Nephron (organoid): ENCODE measurements at regions not wholly inside any gene's neighbourhood (a gene's known extent, or its start where the extent isn't known, plus 50 kb on each side); places are given as distances from the start of the nearest gene placed in this dataset.
A peak's percentile ranks its signal among the peaks of the same experiment; 100 is the strongest.

ENCODE experiments used
- H3K27ac Mint-ChIP-seq, 3 experiments: 2 replicates each; pipeline ENCODE4 v1.8.0; 2020; ENCODE audit warnings: mixed read lengths in 3 of 3, mild to moderate bottlenecking in 2 of 3, moderate library complexity in 1 of 3
- H3K27me3 Mint-ChIP-seq: 2 replicates; pipeline ENCODE4 v1.8.0; 2021; ENCODE audit warnings: low read depth, mild to moderate bottlenecking, moderate library complexity, mixed read lengths
- H3K36me3 Mint-ChIP-seq: 2 replicates; pipeline ENCODE4 v1.8.0; 2020; ENCODE audit warnings: low read depth, mixed read lengths
- H3K4me1 Mint-ChIP-seq: 2 replicates; pipeline ENCODE4 v1.8.0; 2020; ENCODE audit warnings: mixed read lengths
- H3K4me3 Mint-ChIP-seq, 3 experiments: 2 replicates each; pipeline ENCODE4 v1.8.0; 2020; ENCODE audit warnings: mild to moderate bottlenecking in 3 of 3, mixed read lengths in 3 of 3, moderate library complexity in 2 of 3
- H3K9me3 Mint-ChIP-seq: 2 replicates; pipeline ENCODE4 v1.8.0; 2020; ENCODE audit warnings: mixed read lengths
- CTCF ChIP-seq, 3 experiments: fragments of 200-600 bp; sonication (generic); IDR thresholded peaks; one replicate each; pipeline ENCODE4 v1.5.0; 2021; ENCODE audit warnings: antibody characterized with exemption in 3 of 3; ENCODE audit not compliant: unreplicated experiment in 3 of 3

GRCh38 chr16:17942067-17942466 lies 394.5 kb downstream of the NPIPA8 start:
- H3K4me1 Mint-ChIP-seq, result peaks cover 37% of the 10 kb centered on the region

GRCh38 chr16:17940584-17941364 lies 395.8 kb downstream of the NPIPA8 start:
- H3K27me3 Mint-ChIP-seq, result peaks cover 6% of the 10 kb centered on the region
- peaks cover 4% of the 10 kb centered on the region for H3K9me3 Mint-ChIP-seq
- peak overlapping the region in 1 of 3 experiments; percentile 28 for H3K4me3 Mint-ChIP-seq
- peaks cover 41% of the 10 kb centered on the region for H3K4me1 Mint-ChIP-seq
- peak overlapping the region; percentile 28 to 73 (median 62) for H3K27ac Mint-ChIP-seq
- no peaks in the 10 kb centered on the region for H3K36me3 Mint-ChIP-seq
- no peak for TF ChIP-seq CTCF (IDR thresholded peaks at IDR 0.05; ENCODE audit: unreplicated experiment in 3 of 3)

More at GRCh38 chr16:17942067-17942466, 394.5 kb downstream of the NPIPA8 start:
- Mint-ChIP-seq H3K9me3 (peaks cover 4% of the 10 kb centered on the region), H3K4me3 (no peak overlapping the region), H3K27me3 (peaks cover 11% of the 10 kb centered on the region), H3K36me3 (no peaks in the 10 kb centered on the region), H3K27ac (no peak overlapping the region)
- TF ChIP-seq CTCF (IDR thresholded peaks at IDR 0.05; ENCODE audit: unreplicated experiment in 3 of 3), result no peak

GRCh38 chr16:17939723-17940122 lies 396.8 kb downstream of the NPIPA8 start:
- Mint-ChIP-seq H3K36me3 (no peaks in the 10 kb centered on the region), H3K27me3 (peaks cover 6% of the 10 kb centered on the region), H3K4me3 (no peak overlapping the region), H3K4me1 (peaks cover 41% of the 10 kb centered on the region), H3K27ac (peak overlapping the region; percentile 72 to 95 (median 81)), H3K9me3 (peaks cover 4% of the 10 kb centered on the region)
- TF ChIP-seq CTCF (IDR thresholded peaks at IDR 0.05; ENCODE audit: unreplicated experiment in 3 of 3), result no peak

- no peaks in the 10 kb centered on the region for H3K36me3 Mint-ChIP-seq
- peaks cover 4% of the 10 kb centered on the region for H3K9me3 Mint-ChIP-seq
- H3K4me1 Mint-ChIP-seq, result peaks cover 41% of the 10 kb centered on the region
- peak overlapping the region; percentile 72 to 95 (median 81) for H3K27ac Mint-ChIP-seq
- no peak for TF ChIP-seq CTCF (IDR thresholded peaks at IDR 0.05; ENCODE audit: unreplicated experiment in 3 of 3)
- peak overlapping the region in 2 of 3 experiments; percentile 4 to 8 for H3K4me3 Mint-ChIP-seq
- H3K27me3 Mint-ChIP-seq, result peaks cover 6% of the 10 kb centered on the region
These were observed 397.4 kb downstream of the NPIPA8 start for GRCh38 chr16:17939122-17939536.

- Mint-ChIP-seq H3K9me3 (peaks cover 6% of the 10 kb centered on the region), H3K36me3 (no peaks in the 10 kb centered on the region), H3K27ac (peak overlapping the region in 2 of 3 experiments; percentile 72 to 95), H3K27me3 (peaks cover 5% of the 10 kb centered on the region), H3K4me1 (peaks cover 41% of the 10 kb centered on the region), H3K4me3 (no peak overlapping the region)
- TF ChIP-seq CTCF (IDR thresholded peaks at IDR 0.05; ENCODE audit: unreplicated experiment in 3 of 3), result no peak
These were observed 398.0 kb downstream of the NPIPA8 start for GRCh38 chr16:17938546-17938945.
